ENCODE measurements at regions not wholly inside any gene's neighbourhood (a gene's known extent, or its start where the extent isn't known, plus 50 kb on each side); places are given as distances from the start of the nearest gene placed in this dataset.
"Not testable (repeated sequence)": the region's sequence is repeated elsewhere in the genome, so short reads cannot be mapped to it uniquely, and the experiment has no call there.

- DNase-seq (no peak), ATAC-seq (no peak)
- Mint-ChIP-seq H3K4me3 (no peak overlapping the region), H3K9me3 (peaks cover 0 to 35% (median 16%) of the 10 kb centered on the region in 9 donors), H3K4me1 (no peaks in the 10 kb centered on the region), H3K27ac (no peak overlapping the region), H3K36me3 (no peaks in the 10 kb centered on the region), H3K27me3 (no peaks in the 10 kb centered on the region)
- POLR2A ChIA-PET, result no interaction called here
These were observed 342.0 kb upstream of the DLGAP1 start for GRCh38 chr18:4797002-4797685.

GRCh38 chr18:4789506-4789905, 334.4 kb upstream of the DLGAP1 start:
- Mint-ChIP-seq H3K4me3 (no peak overlapping the region), H3K27me3 (peaks cover 0 to 4% (median 0%) of the 10 kb centered on the region in 5 donors), H3K4me1 (peaks cover 0 to 3% (median 0%) of the 10 kb centered on the region in 4 donors), H3K36me3 (no peaks in the 10 kb centered on the region), H3K9me3 (peaks cover 0 to 22% (median 6%) of the 10 kb centered on the region in 9 donors), H3K27ac (no peak overlapping the region)
- POLR2A ChIA-PET, result no interaction called here
- DNase-seq, result no peak
- no peak for ATAC-seq

GRCh38 chr18:4781873-4782272, 326.8 kb upstream of the DLGAP1 start:
- H3K27ac Mint-ChIP-seq, result no peak overlapping the region
- no peak for DNase-seq
- peaks cover 0 to 3% (median 0%) of the 10 kb centered on the region in 5 donors for H3K27me3 Mint-ChIP-seq

GRCh38 chr18:4765401-4765800, 310.3 kb upstream of the DLGAP1 start:
- POLR2A ChIA-PET, result no interaction called here
- ATAC-seq (no peak), DNase-seq (no peak)
- Mint-ChIP-seq H3K27ac (no peak overlapping the region), H3K9me3 (peaks cover 0 to 26% (median 12%) of the 10 kb centered on the region in 9 donors), H3K36me3 (peaks cover 0 to 4% (median 0%) of the 10 kb centered on the region in 3 donors), H3K4me1 (peaks cover 0 to 2% (median 0%) of the 10 kb centered on the region in 4 donors), H3K4me3 (no peak overlapping the region), H3K27me3 (peaks cover 0 to 4% (median 0%) of the 10 kb centered on the region in 5 donors)

More at GRCh38 chr18:4781873-4782272, 326.8 kb upstream of the DLGAP1 start:
- POLR2A ChIA-PET, result no interaction called here
- ATAC-seq, result no peak
- no peak overlapping the region for H3K4me3 Mint-ChIP-seq
- H3K4me1 Mint-ChIP-seq, result no peaks in the 10 kb centered on the region
- no peaks in the 10 kb centered on the region for H3K36me3 Mint-ChIP-seq
- H3K9me3 Mint-ChIP-seq, result peaks cover 0 to 10% (median 2%) of the 10 kb centered on the region in 9 donors

GRCh38 chr18:4762330-4762729, 307.2 kb upstream of the DLGAP1 start:
- Mint-ChIP-seq H3K36me3 (peaks cover 0 to 4% (median 0%) of the 10 kb centered on the region in 3 donors), H3K27me3 (no peaks in the 10 kb centered on the region)
- ATAC-seq, result no peak

GRCh38 chr18:4758980-4759379, 303.9 kb upstream of the DLGAP1 start:
- H3K27ac Mint-ChIP-seq, result no peak overlapping the region
- POLR2A ChIA-PET, result no interaction called here
- H3K4me1 Mint-ChIP-seq, result no peaks in the 10 kb centered on the region
- no peaks in the 10 kb centered on the region for H3K27me3 Mint-ChIP-seq
- no peak overlapping the region for H3K4me3 Mint-ChIP-seq
- H3K36me3 Mint-ChIP-seq, result no peaks in the 10 kb centered on the region
- no peak for ATAC-seq
- no peak for DNase-seq
- H3K9me3 Mint-ChIP-seq, result peaks cover 0 to 19% (median 7%) of the 10 kb centered on the region in 9 donors

More at GRCh38 chr18:4762330-4762729, 307.2 kb upstream of the DLGAP1 start:
- peaks cover 0 to 18% (median 6%) of the 10 kb centered on the region in 9 donors for H3K9me3 Mint-ChIP-seq
- no peak for DNase-seq
- no peak overlapping the region for H3K27ac Mint-ChIP-seq
- no peaks in the 10 kb centered on the region for H3K4me1 Mint-ChIP-seq
- H3K4me3 Mint-ChIP-seq, result no peak overlapping the region
- POLR2A ChIA-PET, result no interaction called here

- Mint-ChIP-seq H3K4me1 (no peaks in the 10 kb centered on the region), H3K9me3 (peaks cover 0 to 24% (median 10%) of the 10 kb centered on the region in 9 donors), H3K4me3 (no peak overlapping the region), H3K36me3 (no peaks in the 10 kb centered on the region), H3K27me3 (no peaks in the 10 kb centered on the region), H3K27ac (no peak overlapping the region)
- DNase-seq (no peak), ATAC-seq (no peak)
- POLR2A ChIA-PET, result no interaction called here
These were observed 300.7 kb upstream of the DLGAP1 start for GRCh38 chr18:4755848-4756247.

- H3K27me3 Mint-ChIP-seq, H3K4me1 Mint-ChIP-seq, DNase-seq, H3K27ac Mint-ChIP-seq, H3K36me3 Mint-ChIP-seq, H3K4me3 Mint-ChIP-seq, POLR2A ChIA-PET, ATAC-seq: not testable (repeated sequence)
- H3K9me3 Mint-ChIP-seq, result peaks cover 3 to 19% (median 10%) of the 10 kb centered on the region in 9 donors
These were observed 298.0 kb upstream of the DLGAP1 start for GRCh38 chr18:4753151-4753550.

- no peak for ATAC-seq
- Mint-ChIP-seq H3K4me1 (no peaks in the 10 kb centered on the region), H3K27me3 (no peaks in the 10 kb centered on the region), H3K9me3 (peaks cover 0 to 24% (median 10%) of the 10 kb centered on the region in 9 donors), H3K27ac (no peak overlapping the region), H3K36me3 (peaks cover 0 to 5% (median 0%) of the 10 kb centered on the region in 3 donors), H3K4me3 (no peak overlapping the region)
- no peak for DNase-seq
- POLR2A ChIA-PET, result no interaction called here
These were observed 296.4 kb upstream of the DLGAP1 start for GRCh38 chr18:4751523-4751922.

GRCh38 chr18:4750393-4751346, 295.6 kb upstream of the DLGAP1 start:
- ATAC-seq (no peak), DNase-seq (no peak)
- peaks cover 0 to 8% (median 0%) of the 10 kb centered on the region in 3 donors for H3K36me3 Mint-ChIP-seq
- POLR2A ChIA-PET, result no interaction called here
- no peaks in the 10 kb centered on the region for H3K4me1 Mint-ChIP-seq
- H3K4me3 Mint-ChIP-seq, result no peak overlapping the region
- H3K27ac Mint-ChIP-seq, result no peak overlapping the region
- H3K27me3 Mint-ChIP-seq, result no peaks in the 10 kb centered on the region
- H3K9me3 Mint-ChIP-seq, result peaks cover 0 to 29% (median 10%) of the 10 kb centered on the region in 9 donors

- H3K27ac Mint-ChIP-seq, result no peak overlapping the region
- peaks cover 0 to 29% (median 6%) of the 10 kb centered on the region in 9 donors for H3K9me3 Mint-ChIP-seq
- H3K4me1 Mint-ChIP-seq, result no peaks in the 10 kb centered on the region
- ATAC-seq, result no peak
- DNase-seq, result no peak
- no peaks in the 10 kb centered on the region for H3K27me3 Mint-ChIP-seq
- no peak overlapping the region for H3K4me3 Mint-ChIP-seq
- peaks cover 0 to 8% (median 0%) of the 10 kb centered on the region in 3 donors for H3K36me3 Mint-ChIP-seq
- POLR2A ChIA-PET, result no interaction called here
These were observed 293.9 kb upstream of the DLGAP1 start for GRCh38 chr18:4748975-4749374.

GRCh38 chr18:4734903-4735302, 279.8 kb upstream of the DLGAP1 start:
- H3K9me3 Mint-ChIP-seq, result peaks cover 2 to 32% (median 9%) of the 10 kb centered on the region in 9 donors
- H3K4me3 Mint-ChIP-seq, result no peak overlapping the region
- POLR2A ChIA-PET, result no interaction called here
- no peaks in the 10 kb centered on the region for H3K4me1 Mint-ChIP-seq
- no peak overlapping the region for H3K27ac Mint-ChIP-seq
- no peaks in the 10 kb centered on the region for H3K36me3 Mint-ChIP-seq
- DNase-seq (no peak), ATAC-seq (no peak)
- no peaks in the 10 kb centered on the region for H3K27me3 Mint-ChIP-seq

GRCh38 chr18:4734021-4734420, 278.9 kb upstream of the DLGAP1 start:
- H3K36me3 Mint-ChIP-seq, result no peaks in the 10 kb centered on the region
- H3K27me3 Mint-ChIP-seq, result no peaks in the 10 kb centered on the region
- no peaks in the 10 kb centered on the region for H3K4me1 Mint-ChIP-seq
- no peak for DNase-seq
- no peak for ATAC-seq
- no peak overlapping the region for H3K4me3 Mint-ChIP-seq
- peaks cover 2 to 27% (median 9%) of the 10 kb centered on the region in 9 donors for H3K9me3 Mint-ChIP-seq
- POLR2A ChIA-PET, result no interaction called here
- H3K27ac Mint-ChIP-seq, result no peak overlapping the region
